HEK293T (cell line): ENCODE measurements at regions not wholly inside any gene's neighbourhood (a gene's known extent, or its start where the extent isn't known, plus 50 kb on each side); places are given as distances from the start of the nearest gene placed in this dataset.

ENCODE experiments used
- CTCF ChIA-PET: fragments of 350-600 bp; formaldehyde crosslinking; extraction: SDS; loops from one replicate; lab custom pipeline; 2021; ENCODE audit warnings: antibody characterized with exemption, inconsistent platforms; lab: Yijun Ruan, JAX
- POLR2A ChIA-PET: fragments of 350-600 bp; formaldehyde crosslinking; extraction: SDS; loops from one replicate; lab custom pipeline; 2020; ENCODE audit warnings: antibody characterized with exemption, inconsistent platforms; lab: Yijun Ruan, JAX
- DNase-seq: peaks from one replicate; pipeline ENCODE4 v3.0.0; 2012; ENCODE audit warnings: mixed read lengths; ENCODE audit errors: extremely low spot score
- ARNT ChIP-seq: fragments of 450-650 bp; IDR thresholded peaks from 2 replicates; pipeline ENCODE4 v1.6.1; 2017; ENCODE audit warnings: mild to moderate bottlenecking
- BHLHE40 ChIP-seq: fragments of 450-650 bp; IDR thresholded peaks from 2 replicates; pipeline ENCODE4 v1.6.1; 2016; ENCODE audit warnings: mild to moderate bottlenecking, moderate library complexity, borderline replicate concordance
- CTBP1 ChIP-seq: fragments of 450-650 bp; IDR thresholded peaks from 2 replicates; pipeline ENCODE4 v1.6.1; 2016; ENCODE audit warnings: borderline replicate concordance
- ELF4 ChIP-seq: fragments of 450-650 bp; IDR thresholded peaks from 2 replicates; pipeline ENCODE4 v1.6.1; 2017; ENCODE audit warnings: antibody characterized with exemption
- FOXA1 ChIP-seq: fragments of 450-650 bp; IDR thresholded peaks from 2 replicates; pipeline ENCODE4 v1.6.1; 2016; ENCODE audit warnings: mild to moderate bottlenecking
- FOXK2 ChIP-seq: fragments of 450-650 bp; IDR thresholded peaks from 2 replicates; pipeline ENCODE4 v1.6.1; 2016; ENCODE audit warnings: mild to moderate bottlenecking
- FOXM1 ChIP-seq: fragments of 450-650 bp; IDR thresholded peaks from 2 replicates; pipeline ENCODE4 v1.6.1; 2017; ENCODE audit warnings: mild to moderate bottlenecking, borderline replicate concordance
- HDGF ChIP-seq: fragments of 450-650 bp; IDR thresholded peaks from 2 replicates; pipeline ENCODE4 v1.6.1; 2017; ENCODE audit warnings: antibody characterized with exemption, borderline replicate concordance
- L3MBTL2 ChIP-seq: fragments of 450-650 bp; conservative IDR thresholded peaks from 2 replicates; pipeline ENCODE4 v1.6.1; 2016; ENCODE audit warnings: mild to moderate bottlenecking
- LEF1 ChIP-seq: fragments of 450-650 bp; IDR thresholded peaks from 2 replicates; pipeline ENCODE4 v1.6.1; 2017; ENCODE audit warnings: mild to moderate bottlenecking, borderline replicate concordance
- NFRKB ChIP-seq: fragments of 450-650 bp; IDR thresholded peaks from 2 replicates; pipeline ENCODE4 v1.6.1; 2016; ENCODE audit warnings: mild to moderate bottlenecking, moderate library complexity
- PKNOX1 ChIP-seq: fragments of 450-650 bp; IDR thresholded peaks from 2 replicates; pipeline ENCODE4 v1.6.1; 2016
- SP1 ChIP-seq: fragments of 450-650 bp; IDR thresholded peaks from 2 replicates; pipeline ENCODE4 v1.6.1; 2017
- SUZ12 ChIP-seq: fragments of 450-650 bp; IDR thresholded peaks from 2 replicates; pipeline ENCODE4 v1.6.1; 2016; ENCODE audit warnings: mild to moderate bottlenecking
- TARDBP ChIP-seq: fragments of 450-650 bp; IDR thresholded peaks from 2 replicates; pipeline ENCODE4 v1.6.1; 2016
- ZNF384 ChIP-seq: fragments of 450-650 bp; IDR thresholded peaks from 2 replicates; pipeline ENCODE4 v1.6.1; 2016

GRCh38 chr12:91316161-91316906, 133.7 kb upstream of the DCN start:
- ChIA-PET CTCF (no interaction called here), POLR2A (no interaction called here)
- DNase-seq, result no peak
- no peak for TF ChIP-seq LEF1
- TF ChIP-seq L3MBTL2, result no peak
- no peak for TF ChIP-seq FOXK2

GRCh38 chr12:91311081-91311480, 128.5 kb upstream of the DCN start:
- TF ChIP-seq SP1 (no peak), TARDBP (no peak), NFRKB (no peak), ELF4 (no peak), FOXA1 (no peak), BHLHE40 (no peak), SUZ12 (no peak), ARNT (no peak), FOXK2 (no peak), ZNF384 (no peak), CTBP1 (no peak), LEF1 (no peak)
- DNase-seq, result no peak
- ChIA-PET POLR2A (no interaction called here), CTCF (no interaction called here)

- DNase-seq, result no peak
- CTCF ChIA-PET, result no interaction called here
- TF ChIP-seq ARNT (no peak), CTBP1 (no peak), SUZ12 (no peak), FOXK2 (no peak), FOXM1 (no peak), TARDBP (no peak)
- POLR2A ChIA-PET, result no interaction called here
Observed at GRCh38 chr12:91309450-91309849, 126.8 kb upstream of the DCN start.

- ChIA-PET CTCF (no interaction called here), POLR2A (no interaction called here)
- no peak for TF ChIP-seq ZNF384
- TF ChIP-seq ARNT, result no peak
- TF ChIP-seq HDGF, result no peak
- no peak for DNase-seq
Observed at GRCh38 chr12:91307957-91308670, 125.5 kb upstream of the DCN start.

GRCh38 chr12:91290354-91290753, 107.7 kb upstream of the DCN start:
- POLR2A ChIA-PET, result no interaction called here
- CTCF ChIA-PET, result no interaction called here
- no peak for DNase-seq
- TF ChIP-seq SP1, result no peak
- TF ChIP-seq SUZ12, result no peak
- no peak for TF ChIP-seq ZNF384
- TF ChIP-seq TARDBP, result no peak
- TF ChIP-seq LEF1, result no peak
- TF ChIP-seq FOXK2, result no peak
- TF ChIP-seq NFRKB, result no peak
- TF ChIP-seq FOXM1, result no peak
- TF ChIP-seq ELF4, result no peak
- no peak for TF ChIP-seq HDGF

GRCh38 chr12:91289906-91290305, 107.3 kb upstream of the DCN start:
- DNase-seq, result no peak
- TF ChIP-seq ZNF384 (no peak), LEF1 (no peak), HDGF (no peak)
- POLR2A ChIA-PET, result no interaction called here
- CTCF ChIA-PET, result no interaction called here

- ChIA-PET CTCF (no interaction called here), POLR2A (no interaction called here)
- no peak for DNase-seq
- TF ChIP-seq ELF4, result no peak
Observed at GRCh38 chr12:91289072-91289471, 106.5 kb upstream of the DCN start.

GRCh38 chr12:91287753-91288152, 105.1 kb upstream of the DCN start:
- POLR2A ChIA-PET, result no interaction called here
- TF ChIP-seq FOXA1 (no peak), L3MBTL2 (no peak), ZNF384 (no peak), NFRKB (no peak)
- peak; percentile 5 for DNase-seq
- CTCF ChIA-PET, result no interaction called here

GRCh38 chr12:91278126-91278525, 95.5 kb upstream of the DCN start:
- CTCF ChIA-PET, result no interaction called here
- DNase-seq, result no peak
- TF ChIP-seq BHLHE40 (no peak), ELF4 (no peak), FOXA1 (no peak), PKNOX1 (no peak), NFRKB (no peak), CTBP1 (no peak), L3MBTL2 (no peak), ZNF384 (no peak), TARDBP (no peak), FOXK2 (no peak), SUZ12 (no peak), LEF1 (no peak), SP1 (no peak), HDGF (no peak), FOXM1 (no peak), ARNT (no peak)
- POLR2A ChIA-PET, result no interaction called here
